ENCODE measurements at regions not wholly inside any gene's neighbourhood (a gene's known extent, or its start where the extent isn't known, plus 50 kb on each side); places are given as distances from the start of the nearest gene placed in this dataset.
A peak's percentile ranks its signal among the peaks of the same experiment; 100 is the strongest.

- H3K36me3 ChIP-seq (ENCODE audit: insufficient read depth, low read length, poor library complexity, severe bottlenecking), result no peaks in the 10 kb centered on the region
- intact Hi-C loops (cut with micrococcal nuclease; ENCODE audit: unreplicated experiment), result no loop called here
- DNase-seq (ENCODE audit: low spot score), result peak; percentile 2
- no peaks in the 10 kb centered on the region for H3K4me1 ChIP-seq (ENCODE audit: insufficient read depth, low read length, poor library complexity, severe bottlenecking)
- BruUV-seq (replicated peaks), result no TSS peak
- H3K4me3 ChIP-seq (ENCODE audit: low read depth, low read length, poor library complexity, severe bottlenecking), result no peak overlapping the region
- H3K27me3 ChIP-seq (replicated peaks; ENCODE audit: insufficient read depth, low read depth, low read length, poor library complexity), result no peaks in the 10 kb centered on the region
- POLR2A ChIA-PET (ENCODE audit: low non-redundant PET), result no interaction called here
- TF ChIP-seq EZH2 (IDR thresholded peaks at IDR 0.05; ENCODE audit: borderline replicate concordance, low read depth, low read length, poor library complexity, severe bottlenecking), result no peak
- peak; percentile 31; the same call in 1 of the 2 replicates for TF ChIP-seq CTCF (conservative IDR thresholded peaks at IDR 0.05; ENCODE audit: low read depth, low read length)
- no peaks in the 10 kb centered on the region for H3K9me3 ChIP-seq (ENCODE audit: low read depth, low read length, poor library complexity, severe bottlenecking)
- no peak overlapping the region for H3K27ac ChIP-seq (ENCODE audit: low read depth, low read length, poor library complexity, severe bottlenecking)
- CTCF ChIA-PET, result no interaction called here
Observed at GRCh38 chr4:132557660-132558059, 591.4 kb upstream of the PCDH10 start.

- no peak for TF ChIP-seq EZH2 (IDR thresholded peaks at IDR 0.05; ENCODE audit: borderline replicate concordance, low read depth, low read length, poor library complexity, severe bottlenecking)
- no peak for TF ChIP-seq CTCF (conservative IDR thresholded peaks at IDR 0.05; ENCODE audit: low read depth, low read length)
- H3K36me3 ChIP-seq (ENCODE audit: insufficient read depth, low read length, poor library complexity, severe bottlenecking), result no peaks in the 10 kb centered on the region
- no peak overlapping the region for H3K27ac ChIP-seq (ENCODE audit: low read depth, low read length, poor library complexity, severe bottlenecking)
- intact Hi-C loops (cut with micrococcal nuclease; ENCODE audit: unreplicated experiment), result no loop called here
- no peak for DNase-seq (ENCODE audit: low spot score)
- H3K4me1 ChIP-seq (ENCODE audit: insufficient read depth, low read length, poor library complexity, severe bottlenecking), result no peaks in the 10 kb centered on the region
- POLR2A ChIA-PET (ENCODE audit: low non-redundant PET), result no interaction called here
- BruUV-seq (replicated peaks), result no TSS peak
- CTCF ChIA-PET, result no interaction called here
- no peaks in the 10 kb centered on the region for H3K9me3 ChIP-seq (ENCODE audit: low read depth, low read length, poor library complexity, severe bottlenecking)
- no peaks in the 10 kb centered on the region for H3K27me3 ChIP-seq (replicated peaks; ENCODE audit: insufficient read depth, low read depth, low read length, poor library complexity)
- no peak overlapping the region for H3K4me3 ChIP-seq (ENCODE audit: low read depth, low read length, poor library complexity, severe bottlenecking)
Observed at GRCh38 chr4:132564920-132565319, 584.2 kb upstream of the PCDH10 start.

GRCh38 chr4:132565542-132565941, 583.6 kb upstream of the PCDH10 start:
- ChIA-PET CTCF (no interaction called here), POLR2A (ENCODE audit: low non-redundant PET) (no interaction called here)
- Histone ChIP-seq H3K9me3 (ENCODE audit: low read depth, low read length, poor library complexity, severe bottlenecking) (no peaks in the 10 kb centered on the region), H3K4me1 (ENCODE audit: insufficient read depth, low read length, poor library complexity, severe bottlenecking) (no peaks in the 10 kb centered on the region), H3K4me3 (ENCODE audit: low read depth, low read length, poor library complexity, severe bottlenecking) (no peak overlapping the region), H3K27ac (ENCODE audit: low read depth, low read length, poor library complexity, severe bottlenecking) (no peak overlapping the region), H3K36me3 (ENCODE audit: insufficient read depth, low read length, poor library complexity, severe bottlenecking) (no peaks in the 10 kb centered on the region), H3K27me3 (replicated peaks; ENCODE audit: insufficient read depth, low read depth, low read length, poor library complexity) (no peaks in the 10 kb centered on the region)
- intact Hi-C loops (cut with micrococcal nuclease; ENCODE audit: unreplicated experiment), result no loop called here
- TF ChIP-seq CTCF (conservative IDR thresholded peaks at IDR 0.05; ENCODE audit: low read depth, low read length) (no peak), EZH2 (IDR thresholded peaks at IDR 0.05; ENCODE audit: borderline replicate concordance, low read depth, low read length, poor library complexity, severe bottlenecking) (no peak)
- BruUV-seq (replicated peaks), result no TSS peak
- no peak for DNase-seq (ENCODE audit: low spot score)
